Activated CD4-positive, alpha-beta T cell treated with anti-CD3 and anti-CD28 coated beads, Interleukin-2, amount 10 ng/mL, durations not matched to agents 7 days and 5 days (primary cell): ENCODE measurements at regions not wholly inside any gene's neighbourhood (a gene's known extent, or its start where the extent isn't known, plus 50 kb on each side); places are given as distances from the start of the nearest gene placed in this dataset.
"Not testable (repeated sequence)": the region's sequence is repeated elsewhere in the genome, so short reads cannot be mapped to it uniquely, and the experiment has no call there.

ENCODE experiments used
- CTCF ChIA-PET: fragments of 350-600 bp; sonication (Branson Sonifier 250); formaldehyde crosslinking; loops from one replicate; lab custom pipeline; 2021; ENCODE audit warnings: antibody characterized with exemption; lab: Charles Lee
- POLR2A ChIA-PET: fragments of 350-600 bp; sonication (Branson Sonifier 250); formaldehyde crosslinking; loops from one replicate; lab custom pipeline; 2021; ENCODE audit warnings: antibody characterized with exemption; lab: Charles Lee
- DNase-seq: peaks from one replicate; pipeline ENCODE4 v3.0.0-alpha.2; 2020
- H3K27ac Mint-ChIP-seq: one replicate; pipeline ENCODE4 v1.8.0; 2021; ENCODE audit warnings: mild to moderate bottlenecking, moderate library complexity, mixed read lengths
- H3K27me3 Mint-ChIP-seq: one replicate; pipeline ENCODE4 v1.8.0; 2021; ENCODE audit warnings: mixed read lengths
- H3K36me3 Mint-ChIP-seq: one replicate; pipeline ENCODE4 v1.8.0; 2021; ENCODE audit warnings: low read depth, mixed read lengths
- H3K4me1 Mint-ChIP-seq: one replicate; pipeline ENCODE4 v1.8.0; 2021; ENCODE audit warnings: mixed read lengths
- H3K4me3 Mint-ChIP-seq: one replicate; pipeline ENCODE4 v1.8.0; 2021; ENCODE audit warnings: mild to moderate bottlenecking, moderate library complexity, mixed read lengths
- H3K9me3 Mint-ChIP-seq: one replicate; pipeline ENCODE4 v1.8.0; 2021; ENCODE audit warnings: mixed read lengths

- peaks cover 5% of the 10 kb centered on the region for H3K27me3 Mint-ChIP-seq
- H3K4me3 Mint-ChIP-seq = no peak overlapping the region
- H3K9me3 Mint-ChIP-seq = peaks cover 14% of the 10 kb centered on the region
- DNase-seq = no peak
- H3K4me1 Mint-ChIP-seq = peaks cover 5% of the 10 kb centered on the region
- no peaks in the 10 kb centered on the region for H3K36me3 Mint-ChIP-seq
- POLR2A ChIA-PET = no interaction called here
- CTCF ChIA-PET = no interaction called here
- H3K27ac Mint-ChIP-seq = no peak overlapping the region
Measured at GRCh38 chr5:79886925-79887655, 104.0 kb downstream of the MTX3 start.

GRCh38 chr5:79886456-79886855 lies 104.6 kb downstream of the MTX3 start:
- no peak overlapping the region for H3K4me3 Mint-ChIP-seq
- H3K9me3 Mint-ChIP-seq = peaks cover 14% of the 10 kb centered on the region
- H3K27ac Mint-ChIP-seq = no peak overlapping the region
- H3K27me3 Mint-ChIP-seq = peaks cover 5% of the 10 kb centered on the region
- no peaks in the 10 kb centered on the region for H3K36me3 Mint-ChIP-seq
- POLR2A ChIA-PET = no interaction called here
- no peak for DNase-seq
- H3K4me1 Mint-ChIP-seq = peaks cover 5% of the 10 kb centered on the region
- CTCF ChIA-PET = interaction anchor here (0.9 kb wide), 1 partner anchor 807 kb away, joined by 3 read pairs; no protein-coding TSS in a partner anchor

GRCh38 chr5:79879880-79880279 lies 111.2 kb downstream of the MTX3 start:
- H3K4me3 Mint-ChIP-seq, H3K27ac Mint-ChIP-seq, CTCF ChIA-PET, H3K27me3 Mint-ChIP-seq, H3K4me1 Mint-ChIP-seq, H3K9me3 Mint-ChIP-seq, DNase-seq, H3K36me3 Mint-ChIP-seq, POLR2A ChIA-PET: not testable (repeated sequence)

GRCh38 chr5:79878721-79879336 lies 112.2 kb downstream of the MTX3 start:
- ChIA-PET POLR2A (no interaction called here), CTCF (interaction anchor here (0.6 to 1.8 kb wide), 5 partner anchors 75 to 320 kb away, joined by 3 to 13 read pairs (median 3); no protein-coding TSS in a partner anchor)
- H3K27me3 Mint-ChIP-seq = no peaks in the 10 kb centered on the region
- H3K27ac Mint-ChIP-seq = no peak overlapping the region
- H3K4me1 Mint-ChIP-seq = peaks cover 3% of the 10 kb centered on the region
- DNase-seq = peak; percentile 24
- H3K9me3 Mint-ChIP-seq = no peaks in the 10 kb centered on the region
- no peak overlapping the region for H3K4me3 Mint-ChIP-seq
- no peaks in the 10 kb centered on the region for H3K36me3 Mint-ChIP-seq

GRCh38 chr5:79878136-79878679 lies 112.9 kb downstream of the MTX3 start:
- no peaks in the 10 kb centered on the region for H3K4me1 Mint-ChIP-seq
- DNase-seq = no peak
- H3K36me3 Mint-ChIP-seq = no peaks in the 10 kb centered on the region
- H3K9me3 Mint-ChIP-seq = no peaks in the 10 kb centered on the region
- peaks cover 3% of the 10 kb centered on the region for H3K27me3 Mint-ChIP-seq
- H3K27ac Mint-ChIP-seq = no peak overlapping the region
- ChIA-PET CTCF (interaction anchor here (0.6 to 1.8 kb wide), 4 partner anchors 206 to 319 kb away, joined by 3 to 13 read pairs (median 5); no protein-coding TSS in a partner anchor), POLR2A (no interaction called here)
- no peak overlapping the region for H3K4me3 Mint-ChIP-seq

- no peak for DNase-seq
- H3K9me3 Mint-ChIP-seq = no peaks in the 10 kb centered on the region
- H3K4me1 Mint-ChIP-seq = no peaks in the 10 kb centered on the region
- H3K36me3 Mint-ChIP-seq = no peaks in the 10 kb centered on the region
- ChIA-PET POLR2A (no interaction called here), CTCF (no interaction called here)
- no peak overlapping the region for H3K27ac Mint-ChIP-seq
- no peak overlapping the region for H3K4me3 Mint-ChIP-seq
- peaks cover 3% of the 10 kb centered on the region for H3K27me3 Mint-ChIP-seq
Measured at GRCh38 chr5:79876456-79876855, 114.6 kb downstream of the MTX3 start.

- CTCF ChIA-PET = interaction anchor here (0.6 kb wide), 1 partner anchor 79 kb away, joined by 5 read pairs; no protein-coding TSS in a partner anchor
- no peak overlapping the region for H3K27ac Mint-ChIP-seq
- no peak overlapping the region for H3K4me3 Mint-ChIP-seq
- H3K9me3 Mint-ChIP-seq = no peaks in the 10 kb centered on the region
- POLR2A ChIA-PET = interaction anchor here (0.5 kb wide), 1 partner anchor 300 kb away, joined by 3 read pairs; no protein-coding TSS in a partner anchor
- no peaks in the 10 kb centered on the region for H3K36me3 Mint-ChIP-seq
- peaks cover 3% of the 10 kb centered on the region for H3K27me3 Mint-ChIP-seq
- no peak for DNase-seq
- H3K4me1 Mint-ChIP-seq = no peaks in the 10 kb centered on the region
Measured at GRCh38 chr5:79875230-79875629, 115.8 kb downstream of the MTX3 start.

- Mint-ChIP-seq H3K4me1 (no peaks in the 10 kb centered on the region), H3K27me3 (peaks cover 3% of the 10 kb centered on the region), H3K4me3 (no peak overlapping the region), H3K9me3 (no peaks in the 10 kb centered on the region), H3K27ac (no peak overlapping the region), H3K36me3 (no peaks in the 10 kb centered on the region)
- POLR2A ChIA-PET = no interaction called here
- CTCF ChIA-PET = no interaction called here
- DNase-seq = no peak
Measured at GRCh38 chr5:79873187-79873586, 117.9 kb downstream of the MTX3 start.

- Mint-ChIP-seq H3K27me3 (peaks cover 3% of the 10 kb centered on the region), H3K9me3 (no peaks in the 10 kb centered on the region), H3K36me3 (no peaks in the 10 kb centered on the region), H3K27ac (no peak overlapping the region), H3K4me1 (no peaks in the 10 kb centered on the region), H3K4me3 (no peak overlapping the region)
- CTCF ChIA-PET = no interaction called here
- POLR2A ChIA-PET = no interaction called here
- DNase-seq = no peak
Measured at GRCh38 chr5:79872291-79872690, 118.8 kb downstream of the MTX3 start.

- Mint-ChIP-seq H3K27me3 (peaks cover 3% of the 10 kb centered on the region), H3K4me3 (no peak overlapping the region), H3K36me3 (no peaks in the 10 kb centered on the region), H3K4me1 (no peaks in the 10 kb centered on the region), H3K9me3 (no peaks in the 10 kb centered on the region), H3K27ac (no peak overlapping the region)
- DNase-seq = no peak
- CTCF ChIA-PET = no interaction called here
- POLR2A ChIA-PET = no interaction called here
Measured at GRCh38 chr5:79871364-79872120, 119.5 kb downstream of the MTX3 start.

GRCh38 chr5:79868163-79868670 lies 122.8 kb downstream of the MTX3 start:
- POLR2A ChIA-PET = no interaction called here
- peaks cover 4% of the 10 kb centered on the region for H3K27me3 Mint-ChIP-seq
- DNase-seq = no peak
- H3K9me3 Mint-ChIP-seq = no peaks in the 10 kb centered on the region
- no peaks in the 10 kb centered on the region for H3K36me3 Mint-ChIP-seq
- H3K4me3 Mint-ChIP-seq = no peak overlapping the region
- no peaks in the 10 kb centered on the region for H3K4me1 Mint-ChIP-seq
- CTCF ChIA-PET = interaction anchor here (0.6 to 1.7 kb wide), 4 partner anchors 12 to 308 kb away, joined by 3 to 5 read pairs (median 4); no protein-coding TSS in a partner anchor
- H3K27ac Mint-ChIP-seq = no peak overlapping the region

- H3K9me3 Mint-ChIP-seq = no peaks in the 10 kb centered on the region
Measured at GRCh38 chr5:79865579-79865978, 125.5 kb downstream of the MTX3 start.

More at GRCh38 chr5:79865579-79865978, 125.5 kb downstream of the MTX3 start:
- no peak overlapping the region for H3K27ac Mint-ChIP-seq
- DNase-seq = no peak
- ChIA-PET CTCF (no interaction called here), POLR2A (no interaction called here)
- no peaks in the 10 kb centered on the region for H3K4me1 Mint-ChIP-seq
- H3K4me3 Mint-ChIP-seq = no peak overlapping the region
- H3K27me3 Mint-ChIP-seq = peaks cover 25% of the 10 kb centered on the region
- no peaks in the 10 kb centered on the region for H3K36me3 Mint-ChIP-seq
